PC-9 (cell line): ENCODE measurements at regions not wholly inside any gene's neighbourhood (a gene's known extent, or its start where the extent isn't known, plus 50 kb on each side); places are given as distances from the start of the nearest gene placed in this dataset.

ENCODE experiments used
- CTCF ChIP-seq: fragments of 200-600 bp; sonication (generic); conservative IDR thresholded peaks from 2 replicates; pipeline ENCODE4 v1.6.1; 2017; ENCODE audit warnings: mixed run types, antibody characterized with exemption, mild to moderate bottlenecking, moderate library complexity
- EZH2 ChIP-seq: fragments of 200-600 bp; sonication (generic); IDR thresholded peaks from 2 replicates; pipeline ENCODE4 v1.8.0; 2017; ENCODE audit warnings: antibody characterized with exemption, low read depth

DNA sequence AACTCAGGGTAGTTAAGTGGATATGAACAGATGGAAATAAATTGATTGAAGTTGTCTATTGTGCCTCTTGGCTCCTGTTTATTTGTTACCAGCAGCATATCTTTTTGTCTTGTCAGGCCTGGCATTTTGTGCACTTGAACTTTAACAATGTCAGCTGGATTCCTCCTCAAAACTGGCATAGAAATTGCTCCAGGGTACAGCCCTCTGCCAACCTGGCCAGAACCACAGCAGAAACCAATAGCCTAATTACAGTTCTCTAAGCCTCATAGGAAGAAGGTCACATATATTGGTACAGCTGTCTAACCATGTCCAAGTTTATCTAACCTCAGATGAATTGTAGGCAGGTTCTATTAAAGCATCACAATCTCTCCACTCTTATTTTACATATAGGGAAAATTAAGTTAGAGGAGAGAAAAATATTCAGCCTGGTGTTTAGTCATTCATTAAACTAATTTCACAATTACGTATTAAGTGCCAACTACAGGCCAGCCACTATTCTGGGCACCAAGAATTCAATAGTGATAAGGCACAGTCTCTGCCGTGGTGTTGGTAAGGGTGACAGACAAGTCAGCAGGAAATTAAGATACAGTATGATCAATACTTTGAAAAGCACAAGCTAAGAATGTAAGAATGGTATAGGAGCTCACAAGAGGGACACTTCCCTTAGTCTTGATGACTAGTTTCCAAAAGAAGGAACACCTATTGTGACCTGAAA is 452.9 kb upstream of the NECTIN3 start:
- no peak for TF ChIP-seq CTCF
- no peak for TF ChIP-seq EZH2
